Loucy (cell line): ENCODE measurements at regions not wholly inside any gene's neighbourhood (a gene's known extent, or its start where the extent isn't known, plus 50 kb on each side); places are given as distances from the start of the nearest gene placed in this dataset.

Experiments used
- H2AFZ ChIP-seq: fragments of 200-600 bp; sonication (generic); 2 replicates; pipeline ENCODE4 v1.6.0; 2016; ENCODE audit warnings: antibody characterized with exemption, mild to moderate bottlenecking, low read length, moderate library complexity
- H3F3A ChIP-seq: fragments of 200-600 bp; 2 replicates; pipeline ENCODE4 v1.6.0; 2016; ENCODE audit warnings: antibody characterized with exemption, low read depth, mild to moderate bottlenecking
- H3K27me3 ChIP-seq: fragments of 200-600 bp; sonication (generic); 2 replicates; pipeline ENCODE4 v1.6.1; 2014; ENCODE audit warnings: low read length, mild to moderate bottlenecking; ENCODE audit not compliant: insufficient read depth, poor library complexity, severe bottlenecking
- H3K36me3 ChIP-seq: fragments of 200-600 bp; sonication (generic); 2 replicates; pipeline ENCODE4 v1.6.1; 2016; ENCODE audit warnings: low read length; ENCODE audit not compliant: insufficient read depth
- H3K4me1 ChIP-seq: fragments of 200-600 bp; sonication (generic); 2 replicates; pipeline ENCODE4 v1.5.1; 2014; ENCODE audit warnings: low read length, mild to moderate bottlenecking; ENCODE audit not compliant: insufficient read depth, poor library complexity, severe bottlenecking
- H3K4me2 ChIP-seq: fragments of 200-600 bp; sonication (generic); 2 replicates; pipeline ENCODE4 v1.6.0; 2014; ENCODE audit warnings: antibody characterized with exemption, low read length, low read depth, mild to moderate bottlenecking; ENCODE audit not compliant: poor library complexity, severe bottlenecking
- H3K4me3 ChIP-seq: fragments of 200-600 bp; sonication (generic); 2 replicates; pipeline ENCODE4 v1.5.1; 2014; ENCODE audit warnings: low read length, mild to moderate bottlenecking, mixed read lengths; ENCODE audit not compliant: poor library complexity, severe bottlenecking
- H3K79me2 ChIP-seq: fragments of 200-600 bp; sonication (generic); 2 replicates; pipeline ENCODE4 v1.6.1; 2014; ENCODE audit warnings: low read length; ENCODE audit not compliant: insufficient read depth
- H3K9ac ChIP-seq: fragments of 200-600 bp; sonication (generic); 2 replicates; pipeline ENCODE4 v1.6.0; 2014; ENCODE audit warnings: mild to moderate bottlenecking, low read depth, low read length, moderate library complexity; ENCODE audit not compliant: poor library complexity, severe bottlenecking
- H3K9me2 ChIP-seq: fragments of 200-600 bp; sonication (generic); replicated peaks from 2 replicates; pipeline ENCODE4 v1.6.1; 2016; ENCODE audit warnings: low read depth, low read length, mixed read lengths
- H3K9me3 ChIP-seq: fragments of 200-600 bp; sonication (generic); 2 replicates; pipeline ENCODE4 v1.6.1; 2014; ENCODE audit warnings: mild to moderate bottlenecking, antibody characterized with exemption, low read length, low read depth; ENCODE audit not compliant: insufficient read depth
- H4K20me1 ChIP-seq: fragments of 200-600 bp; sonication (generic); 2 replicates; pipeline ENCODE4 v1.6.0; 2014; ENCODE audit warnings: antibody characterized with exemption, low read length, mild to moderate bottlenecking; ENCODE audit not compliant: insufficient read depth, poor library complexity, severe bottlenecking
- CTCF ChIP-seq: fragments of 200-600 bp; sonication (generic); conservative IDR thresholded peaks from 2 replicates; pipeline ENCODE4 v1.5.1; 2014; ENCODE audit warnings: mild to moderate bottlenecking, antibody characterized with exemption, low read length
- EZH2phosphoT487 ChIP-seq: fragments of 200-600 bp; IDR thresholded peaks from 2 replicates; pipeline ENCODE4 v1.6.1; 2018; ENCODE audit warnings: antibody characterized with exemption, mild to moderate bottlenecking, moderate library complexity, borderline replicate concordance

- Histone ChIP-seq H3K9me3 (no peaks in the 10 kb centered on the region), H3K27me3 (no peaks in the 10 kb centered on the region), H3K79me2 (no peaks in the 10 kb centered on the region), H3K36me3 (no peaks in the 10 kb centered on the region), H3K4me3 (no peak overlapping the region), H3K4me2 (no peak overlapping the region), H3K9ac (no peak overlapping the region), H3F3A (no peaks in the 10 kb centered on the region), H2AFZ (no peak overlapping the region), H3K9me2 (no peaks in the 10 kb centered on the region), H3K4me1 (no peaks in the 10 kb centered on the region), H4K20me1 (no peaks in the 10 kb centered on the region)
- no peak for TF ChIP-seq EZH2phosphoT487
- no peak for TF ChIP-seq CTCF
These were observed 199.2 kb upstream of the DTNA start for GRCh38 chr18:34510926-34511325.

GRCh38 chr18:34511435-34511834 is 198.7 kb upstream of the DTNA start:
- Histone ChIP-seq H3K36me3 (no peaks in the 10 kb centered on the region), H3K4me3 (no peak overlapping the region), H3K9ac (no peak overlapping the region), H3K27me3 (no peaks in the 10 kb centered on the region), H3K9me2 (no peaks in the 10 kb centered on the region), H3K9me3 (no peaks in the 10 kb centered on the region), H2AFZ (no peak overlapping the region), H3F3A (no peaks in the 10 kb centered on the region), H3K4me2 (no peak overlapping the region), H4K20me1 (no peaks in the 10 kb centered on the region), H3K4me1 (no peaks in the 10 kb centered on the region), H3K79me2 (no peaks in the 10 kb centered on the region)
- no peak for TF ChIP-seq CTCF
- TF ChIP-seq EZH2phosphoT487, result no peak

GRCh38 chr18:34511879-34512278 is 198.2 kb upstream of the DTNA start:
- H3K36me3 ChIP-seq, result no peaks in the 10 kb centered on the region
- no peaks in the 10 kb centered on the region for H4K20me1 ChIP-seq
- no peak overlapping the region for H3K4me3 ChIP-seq
- no peak overlapping the region for H3K4me2 ChIP-seq
- no peaks in the 10 kb centered on the region for H3K9me3 ChIP-seq
- TF ChIP-seq EZH2phosphoT487 (no peak), CTCF (no peak)
- no peaks in the 10 kb centered on the region for H3K4me1 ChIP-seq
- no peaks in the 10 kb centered on the region for H3K27me3 ChIP-seq
- no peaks in the 10 kb centered on the region for H3K9me2 ChIP-seq
- no peak overlapping the region for H2AFZ ChIP-seq
- no peaks in the 10 kb centered on the region for H3F3A ChIP-seq
- H3K79me2 ChIP-seq, result no peaks in the 10 kb centered on the region
- no peak overlapping the region for H3K9ac ChIP-seq
